SK-N-SH (cell line): ENCODE measurements at regions not wholly inside any gene's neighbourhood (a gene's known extent, or its start where the extent isn't known, plus 50 kb on each side); places are given as distances from the start of the nearest gene placed in this dataset.

Experiments
- CHD2 ChIP-seq: fragments of 150-350 bp; IDR thresholded peaks from 2 replicates; pipeline ENCODE4 v1.6.1; 2018; ENCODE audit warnings: low read length; ENCODE audit not compliant: partially characterized antibody
- CTCF ChIP-seq: fragments of 200-600 bp; sonication (generic); IDR thresholded peaks from 2 replicates; pipeline ENCODE4 v1.6.1; 2017; ENCODE audit warnings: antibody characterized with exemption, mild to moderate bottlenecking, moderate library complexity
- GABPA ChIP-seq: IDR thresholded peaks from 2 replicates; pipeline ENCODE4 v1.4.0; 2012; ENCODE audit warnings: low read depth, mild to moderate bottlenecking
- POLR2AphosphoS5 ChIP-seq: IDR thresholded peaks from 2 replicates; pipeline ENCODE4 v1.6.1; 2012; ENCODE audit warnings: low read depth, low read length
- RFX5 ChIP-seq: IDR thresholded peaks from 2 replicates; pipeline ENCODE4 v1.6.1; 2012; ENCODE audit warnings: mild to moderate bottlenecking, improper control_type of control experiment, low read length
- SIN3A ChIP-seq: IDR thresholded peaks from 2 replicates; pipeline ENCODE4 v1.6.1; 2012; ENCODE audit warnings: low read depth, mild to moderate bottlenecking, low read length, moderate library complexity, borderline replicate concordance
- TCF12 ChIP-seq: IDR thresholded peaks from 2 replicates; pipeline ENCODE4 v1.4.0; 2012
- YY1 ChIP-seq: IDR thresholded peaks from 2 replicates; pipeline ENCODE4 v1.4.0; 2012; ENCODE audit warnings: low read depth, mild to moderate bottlenecking
- TF ChIP-seq, protein P1 (sequence below): IDR thresholded peaks from 2 replicates; pipeline ENCODE4 v1.4.0; 2012; ENCODE audit warnings: low read depth, borderline replicate concordance

DNA sequence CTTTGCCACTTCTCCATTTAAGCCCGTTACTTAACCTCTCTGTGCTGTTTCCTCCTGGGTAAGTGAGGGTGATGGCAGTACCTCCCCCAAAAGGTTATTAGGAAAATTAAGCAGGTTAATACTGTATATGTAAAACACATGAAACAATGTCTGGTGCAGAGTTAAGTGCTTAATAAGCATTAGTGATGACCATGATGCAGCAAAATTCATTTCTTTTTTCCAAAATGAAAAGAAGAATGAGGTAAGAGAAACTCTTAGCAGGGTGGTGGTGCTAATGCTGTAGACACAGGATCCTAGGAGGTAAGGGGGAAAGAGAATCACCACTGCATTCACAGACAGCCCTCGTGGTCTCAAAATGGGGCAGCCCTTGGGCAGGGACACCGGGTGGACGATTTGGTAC is 115.1 kb upstream of the RAI14 start:
- TF ChIP-seq GABPA (no peak), SIN3A (no peak), TCF12 (no peak), CTCF (no peak), POLR2AphosphoS5 (no peak), RFX5 (no peak), CHD2 (no peak), YY1 (no peak)
- TF ChIP-seq, protein P1, sequence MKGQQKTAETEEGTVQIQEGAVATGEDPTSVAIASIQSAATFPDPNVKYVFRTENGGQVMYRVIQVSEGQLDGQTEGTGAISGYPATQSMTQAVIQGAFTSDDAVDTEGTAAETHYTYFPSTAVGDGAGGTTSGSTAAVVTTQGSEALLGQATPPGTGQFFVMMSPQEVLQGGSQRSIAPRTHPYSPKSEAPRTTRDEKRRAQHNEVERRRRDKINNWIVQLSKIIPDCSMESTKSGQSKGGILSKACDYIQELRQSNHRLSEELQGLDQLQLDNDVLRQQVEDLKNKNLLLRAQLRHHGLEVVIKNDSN = no peak
